ENCODE measurements at regions not wholly inside any gene's neighbourhood (a gene's known extent, or its start where the extent isn't known, plus 50 kb on each side); places are given as distances from the start of the nearest gene placed in this dataset.

DNA sequence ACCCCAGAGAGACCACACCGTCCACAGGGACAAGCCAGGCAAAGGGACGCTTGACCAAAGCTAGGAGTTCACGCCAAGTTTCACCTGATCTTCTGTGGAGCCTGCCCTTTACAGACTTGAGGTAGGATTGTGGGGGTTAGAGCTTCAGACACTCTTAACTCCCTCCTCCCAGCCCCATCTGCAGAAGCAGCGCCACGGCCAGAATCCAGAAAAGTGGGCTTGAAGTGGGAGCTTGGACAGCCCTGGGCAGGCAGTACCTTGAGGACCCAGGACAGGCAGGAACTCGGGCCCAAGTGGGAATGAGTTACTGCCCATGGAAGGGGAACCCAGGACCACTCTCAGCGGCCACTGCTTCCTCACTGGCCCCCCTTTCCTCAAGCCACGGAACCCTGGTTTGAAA lies 695.9 kb downstream of the TBC1D22A start:
- WGBS, 3 donors: 90 to 95% (median 91%) methylated on average over 8 of the region's 8 CpGs

DNA sequence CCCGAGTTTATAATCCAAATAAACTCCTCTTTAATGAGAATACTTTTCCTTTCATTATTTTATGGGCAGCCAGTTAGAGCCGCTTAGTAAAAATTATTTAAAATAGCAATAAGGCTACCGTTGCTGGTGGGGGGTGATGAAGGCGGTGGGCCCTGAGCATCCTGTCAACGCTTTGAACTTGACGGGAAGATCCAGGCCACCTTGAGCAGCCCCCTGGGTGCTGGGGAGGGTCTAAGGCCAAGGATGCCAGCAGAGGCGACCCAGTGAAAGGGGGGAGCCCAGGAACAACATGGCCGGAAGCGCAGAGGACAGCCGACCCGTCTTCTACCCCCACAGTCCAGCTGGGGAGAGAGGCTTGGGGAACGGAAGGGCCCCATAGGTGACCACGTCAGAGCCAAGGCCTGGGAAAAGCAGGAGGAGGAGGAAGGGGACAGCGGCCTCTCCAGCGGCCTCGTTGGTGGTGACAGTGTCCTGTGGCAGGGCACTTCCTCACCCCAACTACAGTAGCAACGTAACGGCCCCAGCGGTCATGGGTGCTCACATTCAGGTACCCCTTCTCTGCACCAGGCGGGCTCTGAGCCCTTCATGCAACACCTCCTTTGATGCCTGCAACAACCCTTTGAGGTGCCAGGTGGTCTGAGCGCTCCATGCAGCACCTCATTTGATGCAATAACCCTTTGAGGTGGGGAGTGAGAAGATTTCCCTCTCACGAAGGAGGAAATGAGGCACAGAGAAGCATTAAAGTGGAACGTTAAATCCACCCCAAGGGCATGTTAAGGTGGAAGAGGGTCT lies 695.3 kb downstream of the TBC1D22A start:
- Histone ChIP-seq H3K9me3 (no peaks in the 10 kb centered on the region), H3K4me1 (ENCODE audit: insufficient read depth) (no peaks in the 10 kb centered on the region), H3K4me3 (no peak overlapping the region), H3K36me3 (no peaks in the 10 kb centered on the region), H3K27ac (no peak overlapping the region), H3K27me3 (no peaks in the 10 kb centered on the region)
- DNase-seq: no peak
- intact Hi-C loops (cut with DNase I): no loop called here
- TF ChIP-seq, protein P1, sequence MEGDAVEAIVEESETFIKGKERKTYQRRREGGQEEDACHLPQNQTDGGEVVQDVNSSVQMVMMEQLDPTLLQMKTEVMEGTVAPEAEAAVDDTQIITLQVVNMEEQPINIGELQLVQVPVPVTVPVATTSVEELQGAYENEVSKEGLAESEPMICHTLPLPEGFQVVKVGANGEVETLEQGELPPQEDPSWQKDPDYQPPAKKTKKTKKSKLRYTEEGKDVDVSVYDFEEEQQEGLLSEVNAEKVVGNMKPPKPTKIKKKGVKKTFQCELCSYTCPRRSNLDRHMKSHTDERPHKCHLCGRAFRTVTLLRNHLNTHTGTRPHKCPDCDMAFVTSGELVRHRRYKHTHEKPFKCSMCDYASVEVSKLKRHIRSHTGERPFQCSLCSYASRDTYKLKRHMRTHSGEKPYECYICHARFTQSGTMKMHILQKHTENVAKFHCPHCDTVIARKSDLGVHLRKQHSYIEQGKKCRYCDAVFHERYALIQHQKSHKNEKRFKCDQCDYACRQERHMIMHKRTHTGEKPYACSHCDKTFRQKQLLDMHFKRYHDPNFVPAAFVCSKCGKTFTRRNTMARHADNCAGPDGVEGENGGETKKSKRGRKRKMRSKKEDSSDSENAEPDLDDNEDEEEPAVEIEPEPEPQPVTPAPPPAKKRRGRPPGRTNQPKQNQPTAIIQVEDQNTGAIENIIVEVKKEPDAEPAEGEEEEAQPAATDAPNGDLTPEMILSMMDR (IDR thresholded peaks at IDR 0.05): no peak
- no peak for TF ChIP-seq POLR2A (IDR thresholded peaks at IDR 0.05)
- no peak for TF ChIP-seq EP300 (IDR thresholded peaks at IDR 0.05)
- WGBS, 3 donors: 89% methylated on average over 23 of the region's 23 CpGs

More for the DNA sequence above, 695.9 kb downstream of the TBC1D22A start:
- TF ChIP-seq, protein P1 (IDR thresholded peaks at IDR 0.05): no peak
- no peak for TF ChIP-seq EP300 (IDR thresholded peaks at IDR 0.05)
- TF ChIP-seq POLR2A (IDR thresholded peaks at IDR 0.05): no peak
- Histone ChIP-seq H3K9me3 (no peaks in the 10 kb centered on the region), H3K4me3 (no peak overlapping the region), H3K4me1 (ENCODE audit: insufficient read depth) (no peaks in the 10 kb centered on the region), H3K36me3 (no peaks in the 10 kb centered on the region), H3K27me3 (no peaks in the 10 kb centered on the region), H3K27ac (no peak overlapping the region)
- no peak for DNase-seq
- intact Hi-C loops (cut with DNase I): no loop called here

DNA sequence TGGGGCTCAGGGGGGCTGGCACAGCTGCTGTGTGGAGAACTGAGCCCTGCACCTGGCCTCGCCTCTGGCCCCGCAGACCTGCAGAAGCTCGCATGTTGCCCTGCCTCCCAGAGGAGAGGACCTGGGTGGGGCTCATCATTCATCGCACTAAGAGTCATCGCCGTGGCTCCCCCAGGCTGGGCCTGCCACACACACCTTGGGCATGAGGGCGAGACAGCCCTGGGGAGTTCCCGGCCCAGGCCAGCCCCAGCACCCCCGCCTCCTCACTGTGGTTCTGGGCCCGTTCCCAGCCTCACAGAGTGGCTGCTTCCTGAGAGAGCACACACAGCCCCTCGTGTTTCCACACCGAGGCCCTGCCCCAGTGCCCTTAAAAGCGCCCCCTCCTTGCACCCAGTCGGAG lies 694.6 kb downstream of the TBC1D22A start:
- H3K36me3 ChIP-seq: no peaks in the 10 kb centered on the region
- intact Hi-C loops (cut with DNase I): no loop called here
- H3K27me3 ChIP-seq: no peaks in the 10 kb centered on the region
- no peak overlapping the region for H3K4me3 ChIP-seq
- no peaks in the 10 kb centered on the region for H3K4me1 ChIP-seq (ENCODE audit: insufficient read depth)
- H3K9me3 ChIP-seq: no peaks in the 10 kb centered on the region
- no peak for DNase-seq
- H3K27ac ChIP-seq: no peak overlapping the region
- 91 to 92% (median 91%) methylated on average over 14 of the region's 14 CpGs for WGBS, 3 donors
- TF ChIP-seq POLR2A (IDR thresholded peaks at IDR 0.05) (no peak), EP300 (IDR thresholded peaks at IDR 0.05) (no peak)
- TF ChIP-seq, protein P1 (IDR thresholded peaks at IDR 0.05): no peak

DNA sequence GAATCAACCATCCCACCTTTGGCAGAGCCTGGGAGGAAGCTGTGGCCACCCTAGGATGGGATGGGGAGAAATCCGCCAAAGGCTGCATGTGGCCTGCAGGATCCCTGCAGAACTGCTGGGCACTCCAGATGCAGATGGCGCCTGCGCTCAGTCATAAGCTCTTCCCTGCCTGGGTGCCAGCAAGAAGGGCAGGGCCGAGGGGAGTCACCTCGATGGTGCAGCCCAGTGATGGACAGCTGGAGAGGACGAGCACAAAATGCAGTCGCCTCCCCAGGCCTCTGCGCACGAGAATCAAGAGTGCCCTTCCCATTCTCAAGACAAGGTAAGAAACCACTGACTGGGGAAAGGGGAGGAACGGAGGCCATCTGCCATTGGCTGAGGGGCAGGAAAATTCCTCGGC lies 693.6 kb downstream of the TBC1D22A start:
- 84 to 93% (median 85%) methylated on average over 11 of the region's 11 CpGs for WGBS, 3 donors
- TF ChIP-seq EP300 (IDR thresholded peaks at IDR 0.05) (no peak), POLR2A (IDR thresholded peaks at IDR 0.05) (no peak)
- TF ChIP-seq, protein P1 (IDR thresholded peaks at IDR 0.05): no peak
- H3K27me3 ChIP-seq: no peaks in the 10 kb centered on the region

More for the DNA sequence above, 693.6 kb downstream of the TBC1D22A start:
- Histone ChIP-seq H3K4me1 (ENCODE audit: insufficient read depth) (no peaks in the 10 kb centered on the region), H3K36me3 (no peaks in the 10 kb centered on the region), H3K4me3 (no peak overlapping the region), H3K27ac (no peak overlapping the region), H3K9me3 (no peaks in the 10 kb centered on the region)
- intact Hi-C loops (cut with DNase I): no loop called here
- no peak for DNase-seq
